Limb (tissue), 2 donors: ENCODE measurements at regions not wholly inside any gene's neighbourhood (a gene's known extent, or its start where the extent isn't known, plus 50 kb on each side); places are given as distances from the start of the nearest gene placed in this dataset.
"Not testable (repeated sequence)": the region's sequence is repeated elsewhere in the genome, so short reads cannot be mapped to it uniquely, and the experiment has no call there.

Source experiments
- DNase-seq, 2 donors: peaks; one replicate each; pipeline ENCODE4 v3.0.0-alpha.2; 2016; ENCODE audit errors: extremely low spot score in 2 of 2

DNA sequence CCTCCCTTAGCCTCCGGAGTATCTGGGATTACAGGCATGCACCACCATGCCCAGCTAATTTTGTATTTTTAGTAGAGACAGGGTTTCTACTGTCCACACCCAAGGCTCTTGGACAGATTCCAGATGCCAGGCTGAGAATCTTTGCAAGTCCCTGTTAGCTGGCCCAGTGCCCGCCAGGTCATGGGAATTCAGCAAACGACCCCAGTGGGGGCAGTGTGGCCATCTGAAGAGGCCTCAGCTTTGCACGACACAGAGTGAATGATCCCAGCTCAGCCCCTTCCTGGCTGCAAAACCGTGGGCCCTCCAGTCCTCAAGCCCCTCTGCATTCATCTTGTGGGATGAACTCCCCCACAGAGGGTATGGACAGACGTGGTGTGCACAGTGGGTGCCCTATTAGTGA lies 179.5 kb upstream of the ID2 start:
- no peak for DNase-seq

DNA sequence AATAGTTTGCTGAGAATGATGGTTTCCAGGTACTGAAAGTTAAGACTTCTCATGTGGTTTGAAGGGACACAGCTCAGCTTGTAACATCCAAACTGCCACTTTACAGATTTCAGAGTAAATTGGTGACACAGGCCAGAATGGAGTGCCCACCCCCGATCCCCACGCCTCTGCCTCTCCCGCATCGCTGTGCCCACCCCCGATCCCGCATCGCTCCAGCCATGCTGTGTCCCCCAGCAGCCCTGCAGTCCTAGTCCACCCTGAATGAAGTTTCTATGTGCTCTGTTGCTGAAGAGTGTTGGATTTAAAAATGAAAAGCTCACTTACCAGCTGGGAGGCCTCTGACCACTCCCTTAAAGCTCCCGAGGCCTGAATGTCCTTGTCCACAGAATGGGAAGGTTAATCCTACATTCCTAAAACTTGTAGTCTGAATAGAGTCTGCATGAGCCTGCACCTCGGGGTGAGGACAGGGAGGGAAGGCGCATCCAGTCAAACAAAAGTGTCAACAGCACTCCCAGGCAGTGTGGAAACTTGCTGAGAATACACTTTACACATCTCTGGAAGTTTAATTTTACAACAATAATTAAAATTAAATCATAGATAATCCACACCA lies 176.4 kb upstream of the ID2 start:
- DNase-seq = no peak

DNA sequence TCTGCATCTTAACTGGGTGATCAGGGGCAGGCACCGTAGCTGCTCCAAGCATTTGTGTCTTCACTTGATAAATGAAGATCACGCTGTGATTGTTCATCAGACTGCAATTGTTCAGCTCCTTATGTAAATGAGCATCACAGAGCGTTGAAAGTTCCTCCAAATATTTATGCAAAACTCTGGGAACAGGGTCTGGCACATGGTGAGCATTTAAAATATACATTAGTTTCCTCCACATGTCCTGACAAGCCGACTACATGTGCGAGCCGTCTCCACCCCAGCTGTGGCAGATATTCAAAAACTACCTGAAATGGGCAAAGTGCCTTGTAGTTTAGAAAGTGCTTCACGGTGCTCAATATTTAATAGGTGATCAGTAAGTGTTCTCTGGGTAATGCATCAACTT lies 175.1 kb upstream of the ID2 start:
- no peak for DNase-seq

DNA sequence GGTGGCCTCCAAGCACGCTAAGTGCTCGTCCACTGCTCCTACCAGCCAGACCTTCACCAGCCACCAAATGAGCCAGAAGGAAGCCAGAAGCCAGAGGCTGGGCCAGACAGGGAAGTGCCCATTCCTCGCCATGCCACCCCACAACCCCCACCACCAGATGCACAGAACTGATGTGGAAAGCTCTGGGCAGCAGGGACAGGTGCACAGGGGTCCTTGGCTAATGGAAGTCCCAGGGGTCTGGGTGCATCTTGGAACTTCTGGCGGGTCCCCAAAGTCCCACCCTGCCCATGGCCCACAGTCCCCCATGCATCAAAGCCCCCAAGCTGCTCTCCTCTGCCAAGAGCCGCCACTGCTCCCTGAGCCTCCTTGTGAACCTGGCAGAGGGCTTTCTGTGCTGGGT lies 173.1 kb upstream of the ID2 start:
- DNase-seq = no peak

DNA sequence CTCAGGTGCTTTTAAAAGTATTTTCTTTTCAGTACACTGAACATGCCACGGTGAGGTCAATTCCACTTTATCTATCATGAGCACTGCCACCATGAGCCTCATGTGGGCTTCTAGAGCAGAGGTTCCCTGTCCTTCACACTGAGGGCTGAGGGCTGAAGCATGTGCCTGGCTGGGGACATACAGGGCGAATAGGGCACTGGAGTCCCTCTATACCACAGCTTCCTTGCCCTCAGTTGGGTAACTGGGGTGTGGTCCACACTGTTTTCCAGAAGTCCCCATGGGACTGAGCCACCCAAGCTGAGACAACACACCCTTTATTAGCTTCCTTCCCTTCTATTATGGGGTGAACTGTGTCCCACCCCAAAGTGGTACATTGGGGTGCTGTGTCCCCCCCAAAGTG lies 172.2 kb upstream of the ID2 start:
- DNase-seq = no peak

DNA sequence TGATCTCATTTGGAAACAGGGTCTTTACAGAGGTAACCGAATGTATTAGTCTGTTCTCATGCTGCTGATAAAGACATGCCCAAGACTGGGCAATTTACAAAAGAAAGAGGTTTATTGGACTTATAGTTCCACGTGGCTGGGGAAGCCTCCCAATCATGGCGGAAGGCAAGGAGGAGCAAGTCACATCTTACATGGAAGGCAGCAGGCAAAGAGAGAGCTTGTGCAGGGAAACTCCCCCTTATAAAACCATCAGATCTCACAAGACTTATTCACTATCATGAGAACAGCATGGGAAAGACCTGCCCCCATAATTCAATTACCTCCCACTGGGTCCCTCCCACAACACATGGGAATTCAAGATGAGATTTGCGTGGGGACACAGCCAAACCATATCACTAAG lies 171.8 kb upstream of the ID2 start:
- DNase-seq = not testable (repeated sequence)

DNA sequence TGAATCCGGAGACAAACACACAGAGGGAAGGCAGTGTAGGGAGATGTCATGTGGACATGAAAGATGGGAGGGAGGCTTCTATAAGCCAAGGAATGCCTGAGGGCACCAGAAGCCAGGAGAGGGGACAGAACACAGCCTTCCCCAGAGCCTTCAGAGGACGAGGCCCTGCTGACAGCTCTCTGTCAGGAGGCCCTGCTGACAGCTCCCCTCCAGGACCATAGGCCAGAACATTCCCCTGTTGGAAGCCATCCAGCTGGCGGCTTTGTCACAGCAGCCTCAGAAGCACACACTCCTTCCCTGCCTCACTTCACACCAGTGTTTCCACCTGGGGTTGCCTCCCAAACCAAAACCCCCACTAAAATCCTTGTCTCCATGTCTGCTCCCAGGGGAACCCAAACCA lies 171.3 kb upstream of the ID2 start:
- DNase-seq = no peak

DNA sequence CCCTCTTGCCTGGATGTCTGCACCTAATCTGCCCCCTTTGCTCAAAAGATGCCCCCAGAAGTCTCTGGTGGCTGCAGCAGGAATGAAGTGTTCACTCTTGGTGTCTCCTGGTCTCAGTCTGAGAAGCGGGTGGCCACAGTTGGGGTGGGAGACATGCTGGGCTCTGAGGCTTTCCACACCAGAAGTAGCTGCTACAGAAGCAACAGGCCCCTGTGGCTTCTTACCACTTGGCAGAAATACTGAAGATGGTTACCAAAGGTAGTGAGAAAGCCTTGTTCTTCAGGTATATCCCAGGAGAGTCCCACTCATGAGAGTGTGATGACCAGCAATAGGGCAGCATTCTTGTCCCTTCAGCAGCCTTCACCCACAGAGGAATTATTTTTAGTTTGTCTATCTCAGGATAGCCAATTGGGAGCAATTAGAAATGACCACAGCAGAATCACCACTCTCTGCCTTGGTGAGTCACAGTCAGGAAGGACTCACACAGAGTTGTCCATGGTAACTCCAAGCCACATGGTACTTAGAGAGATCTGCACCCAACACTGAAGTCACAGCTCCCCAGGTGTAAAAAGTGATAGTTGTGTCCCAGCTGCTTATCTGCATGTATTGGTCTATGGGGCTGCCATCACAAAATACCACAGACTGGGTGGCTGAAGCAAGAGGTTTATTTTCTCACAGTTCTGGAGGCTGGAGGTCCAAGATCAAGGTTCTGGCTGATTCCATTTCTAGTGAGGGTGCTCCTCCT lies 169.8 kb upstream of the ID2 start:
- no peak for DNase-seq

DNA sequence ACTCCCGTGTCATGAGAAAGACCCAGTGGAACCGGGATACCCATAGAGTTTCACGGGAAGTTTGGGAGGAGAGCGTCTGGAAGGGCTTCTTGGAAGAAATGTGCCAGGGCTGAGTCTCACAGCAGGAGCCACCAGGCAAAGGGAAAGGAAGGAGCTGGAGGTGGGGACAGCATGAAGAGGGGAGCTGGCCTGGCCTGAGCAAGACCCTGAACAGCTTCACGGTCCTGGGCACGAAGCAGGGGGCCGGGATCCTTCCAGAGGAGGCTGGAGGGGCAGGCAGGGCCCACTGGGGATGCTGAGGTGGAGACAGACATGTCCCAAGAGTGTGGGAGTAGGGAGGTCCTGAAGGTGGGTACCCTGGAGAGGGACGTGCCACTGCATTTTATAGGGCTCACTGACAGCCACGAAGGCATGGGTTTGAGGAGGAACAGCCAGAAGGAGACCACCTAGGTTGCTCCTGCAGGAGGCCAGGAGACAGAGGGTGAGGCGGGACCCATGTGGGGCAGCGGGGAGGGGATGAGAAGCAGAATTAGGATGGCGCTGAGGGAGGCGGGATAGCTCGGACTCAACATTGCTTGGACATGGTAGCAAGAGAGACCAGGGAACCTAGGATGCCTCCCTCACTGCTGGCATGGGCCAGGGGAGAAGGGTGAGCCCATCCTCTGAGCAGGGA lies 168.1 kb upstream of the ID2 start:
- no peak for DNase-seq

DNA sequence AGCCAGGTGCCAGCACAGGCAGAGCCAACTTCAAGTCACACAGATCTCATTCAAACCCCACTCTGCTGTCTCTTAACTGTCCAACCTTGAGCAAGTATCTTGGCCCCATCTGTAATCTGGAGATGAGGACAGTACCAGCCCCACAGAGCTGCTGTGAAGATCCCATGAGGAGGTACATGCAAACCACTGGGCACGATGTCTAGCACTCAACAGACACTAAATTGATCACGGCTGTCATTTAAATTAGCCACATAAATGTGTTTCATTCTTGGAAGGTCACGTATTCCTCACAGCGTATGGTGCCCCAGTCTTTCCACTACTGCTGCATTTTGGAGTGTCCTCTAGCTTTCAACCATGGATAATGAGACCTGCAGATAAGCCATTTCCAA lies 167.6 kb upstream of the ID2 start:
- DNase-seq = no peak

DNA sequence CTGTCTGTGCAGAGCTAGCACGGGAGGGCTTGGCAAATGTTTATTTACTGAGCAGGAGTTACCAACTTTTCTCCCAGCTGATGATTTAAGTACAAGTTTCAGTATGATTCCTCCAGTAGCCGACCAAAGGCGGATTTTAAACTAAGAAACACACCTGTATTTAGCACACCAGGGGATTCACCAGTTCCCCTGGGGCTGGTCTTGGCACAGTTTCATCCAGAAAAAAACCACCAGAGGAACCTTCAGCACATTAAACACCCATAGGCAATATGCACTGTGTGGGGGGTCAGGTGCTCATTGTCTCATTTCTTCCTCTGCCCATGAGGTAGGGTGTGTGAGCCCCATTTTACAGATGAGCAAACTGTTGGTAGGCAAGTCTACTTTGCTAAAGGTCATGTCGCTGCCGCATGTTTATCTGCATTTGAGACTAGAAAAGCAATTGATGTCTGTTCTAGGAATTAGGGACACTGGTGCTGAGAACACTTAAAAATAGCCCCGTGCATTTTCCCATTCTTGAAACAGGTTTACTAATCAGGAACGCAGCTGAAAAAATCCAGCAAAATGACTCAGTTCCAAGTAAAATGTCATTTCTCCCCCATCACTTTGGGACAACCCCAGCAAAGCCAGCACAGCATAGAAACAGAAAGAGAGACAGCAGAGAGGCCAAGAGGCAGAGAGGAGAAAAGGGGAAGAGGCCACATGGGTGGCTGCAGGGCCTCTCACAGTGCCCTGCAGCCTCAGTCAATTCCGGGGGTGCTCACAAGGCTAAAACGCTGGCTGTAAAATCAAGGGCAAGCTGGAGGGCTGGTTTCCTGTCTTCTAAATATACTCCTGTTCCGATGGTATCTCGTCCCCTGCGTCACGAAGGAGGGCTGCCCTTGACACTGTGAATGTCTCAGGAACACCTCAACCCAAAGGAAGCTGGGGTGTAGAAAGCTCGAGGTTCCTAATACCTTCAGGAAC lies 166.8 kb upstream of the ID2 start:
- no peak for DNase-seq

DNA sequence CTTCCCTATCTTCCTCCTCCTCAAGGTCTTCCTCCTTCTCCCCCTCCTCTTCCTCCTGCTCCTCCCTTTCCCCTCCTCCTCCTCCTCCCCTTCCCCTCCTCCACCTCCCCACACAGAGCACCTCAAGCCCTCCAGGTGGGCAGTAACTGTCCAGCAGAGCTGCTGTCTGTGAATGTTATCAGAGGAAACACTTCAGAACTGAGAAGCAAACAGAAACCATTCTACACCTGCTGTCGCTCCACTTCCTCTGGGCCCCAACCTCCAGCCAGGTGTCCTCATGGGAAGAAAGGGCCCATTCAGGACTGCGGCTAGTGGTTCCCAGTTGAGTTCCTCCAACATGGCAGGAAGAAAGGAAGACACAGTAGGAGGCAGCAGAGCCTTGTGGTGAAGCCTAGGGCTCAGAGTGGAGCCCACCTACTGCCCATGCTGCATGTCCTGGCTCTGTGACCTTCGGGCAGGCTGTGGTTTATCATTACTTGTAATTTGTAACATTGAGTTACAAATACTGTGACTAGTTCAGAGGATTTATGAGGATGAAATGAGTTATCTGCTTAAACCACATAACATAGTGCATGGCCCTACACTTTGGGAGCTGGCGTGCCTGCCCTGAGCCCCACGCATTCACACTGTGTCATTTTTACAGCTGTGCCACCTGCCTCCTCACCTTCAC lies 165.9 kb upstream of the ID2 start:
- DNase-seq = no peak

DNA sequence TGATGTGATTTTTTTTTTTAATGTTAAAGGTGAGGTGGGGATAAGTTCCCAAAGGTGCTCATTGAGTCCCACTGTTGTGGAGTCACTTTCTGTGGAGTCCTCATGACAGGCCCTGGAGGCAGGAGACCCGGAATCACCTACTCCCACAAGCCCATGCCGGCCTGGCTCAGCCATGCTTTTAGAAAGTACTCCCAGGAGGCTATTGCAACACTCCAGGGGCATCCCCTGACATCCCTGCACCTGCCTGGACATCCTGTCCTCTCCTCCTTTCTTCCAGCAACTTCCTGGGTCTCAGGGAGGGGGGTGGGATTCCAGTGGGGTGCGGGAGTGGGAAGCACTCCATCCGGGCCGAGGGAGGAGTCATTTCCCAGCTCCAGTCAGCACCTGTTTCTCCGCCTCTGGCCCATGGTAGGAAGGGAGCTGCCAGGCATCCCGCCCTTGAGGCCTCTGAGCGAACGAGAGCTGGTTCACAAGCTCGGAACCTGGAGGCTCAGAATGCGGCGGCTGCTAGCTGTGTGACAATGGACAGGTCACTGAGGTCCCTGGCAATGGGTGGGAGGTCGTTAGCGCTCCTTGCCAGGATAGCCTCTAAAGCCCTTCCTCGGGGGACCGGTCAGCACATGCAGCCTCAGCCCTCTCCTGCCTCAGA lies 163.9 kb upstream of the ID2 start:
- DNase-seq = no peak

DNA sequence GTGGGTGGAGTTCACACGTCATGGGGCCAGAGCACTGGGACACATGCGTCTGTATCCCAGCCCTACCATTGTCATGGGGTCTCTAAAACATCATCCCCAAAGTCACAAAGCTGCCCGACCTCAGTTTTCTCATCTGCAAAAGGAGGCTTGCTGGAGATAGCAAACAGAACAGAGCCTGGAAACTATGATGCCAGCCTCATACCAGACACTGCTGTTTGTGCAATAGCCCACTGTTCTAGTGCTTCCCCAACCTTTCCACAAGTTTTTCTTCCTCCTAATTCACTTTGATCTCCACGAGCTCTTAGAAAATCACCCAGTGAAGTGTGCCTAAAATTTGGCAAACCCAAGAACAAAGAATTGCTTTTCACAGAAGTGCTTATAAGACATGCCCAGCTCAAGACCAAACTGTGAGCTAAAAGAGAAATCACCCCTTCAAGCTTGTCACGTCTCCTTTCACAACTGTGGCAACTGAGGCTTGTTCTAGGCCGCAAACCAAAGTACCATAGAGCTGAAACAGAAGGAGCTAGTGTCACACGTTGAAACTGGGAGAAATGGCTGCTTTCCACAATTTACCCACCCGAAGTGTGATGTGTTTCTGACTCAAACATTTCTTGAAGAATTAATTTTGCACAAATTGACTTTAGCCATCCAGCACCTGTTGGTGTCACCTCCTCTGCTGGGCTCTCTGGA lies 162.7 kb upstream of the ID2 start:
- DNase-seq = no peak

DNA sequence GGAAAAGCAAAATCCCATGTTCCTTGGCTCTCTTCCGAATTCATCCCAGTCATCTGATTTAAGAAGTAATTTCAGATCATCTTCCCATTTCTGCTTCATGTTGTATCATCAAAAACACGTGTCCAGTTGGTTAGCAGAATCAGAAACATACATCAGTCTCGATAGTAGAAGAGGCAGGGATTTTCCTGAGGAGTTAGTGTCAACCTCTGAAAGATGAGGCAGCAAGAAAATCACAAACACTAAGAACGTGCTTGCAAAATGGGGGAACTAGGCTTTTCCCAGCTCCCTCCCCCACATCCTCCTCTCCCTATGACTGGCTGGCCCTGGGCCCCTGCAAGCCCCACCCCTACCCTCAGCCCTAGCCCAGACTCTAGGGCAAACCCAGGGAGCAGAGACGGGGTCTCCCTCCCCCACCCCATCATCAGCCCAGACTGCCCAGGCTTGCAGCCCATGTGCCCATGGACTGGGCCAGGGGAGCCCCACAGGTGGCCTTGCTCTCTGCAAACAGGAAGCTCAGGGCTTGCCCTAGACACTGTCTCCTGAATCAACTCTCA lies 161.0 kb upstream of the ID2 start:
- DNase-seq = no peak

DNA sequence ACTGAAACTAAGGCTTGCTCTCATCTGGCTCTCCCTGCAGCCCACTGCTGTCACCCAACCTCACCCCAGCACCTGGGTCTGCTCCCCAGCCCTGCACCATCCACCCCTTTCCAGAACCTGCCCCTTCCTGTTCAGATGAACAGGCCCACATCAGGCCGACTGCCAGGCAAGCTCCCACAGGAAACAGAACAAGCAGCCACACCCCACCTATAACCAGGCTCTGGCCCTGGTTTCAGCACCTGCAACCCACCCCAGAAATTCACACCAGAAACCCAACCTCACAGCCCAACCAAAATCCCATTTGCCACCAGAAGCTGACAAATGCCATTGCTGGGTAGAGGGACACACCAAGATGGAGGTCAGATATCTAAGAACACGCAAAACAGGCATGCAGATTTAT lies 159.2 kb upstream of the ID2 start:
- no peak for DNase-seq

DNA sequence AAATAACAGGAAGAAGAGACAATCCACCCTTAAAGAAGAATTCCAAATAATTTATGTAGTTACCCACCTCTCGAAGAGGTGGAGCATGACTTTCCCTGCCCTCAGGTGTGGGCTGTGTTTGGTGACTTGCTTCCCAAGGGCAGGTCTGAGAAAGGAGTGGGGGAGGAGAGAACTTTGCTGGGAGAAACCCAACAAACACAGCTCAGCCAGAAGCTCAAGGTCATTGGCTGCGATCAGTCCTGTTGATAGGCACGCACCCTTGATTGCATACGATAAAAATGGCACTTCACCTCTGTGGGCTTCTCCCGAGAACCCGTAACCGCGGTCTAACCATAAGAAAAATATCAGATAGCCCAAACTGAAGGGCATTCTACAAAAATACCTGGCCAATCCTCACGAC lies 157.5 kb upstream of the ID2 start:
- no peak for DNase-seq

DNA sequence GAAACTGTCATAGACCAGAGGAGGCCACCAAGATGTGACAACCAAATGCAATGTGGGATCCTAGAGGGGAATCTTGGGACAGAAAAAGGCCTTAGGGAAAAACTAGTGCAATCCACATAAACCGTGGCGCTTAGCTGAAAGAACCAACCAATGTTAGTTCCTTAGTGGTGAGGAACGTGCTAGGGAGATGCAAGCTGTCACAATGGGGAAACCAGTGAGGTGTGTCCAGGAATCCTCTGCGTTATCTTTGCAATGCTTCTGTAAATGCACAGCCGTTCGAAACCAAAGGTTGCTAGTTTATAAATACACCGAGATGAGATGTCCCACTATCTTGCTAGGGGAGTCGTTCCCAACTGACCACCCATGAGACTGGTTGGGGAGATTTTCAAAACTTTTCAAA lies 157.0 kb upstream of the ID2 start:
- no peak for DNase-seq

DNA sequence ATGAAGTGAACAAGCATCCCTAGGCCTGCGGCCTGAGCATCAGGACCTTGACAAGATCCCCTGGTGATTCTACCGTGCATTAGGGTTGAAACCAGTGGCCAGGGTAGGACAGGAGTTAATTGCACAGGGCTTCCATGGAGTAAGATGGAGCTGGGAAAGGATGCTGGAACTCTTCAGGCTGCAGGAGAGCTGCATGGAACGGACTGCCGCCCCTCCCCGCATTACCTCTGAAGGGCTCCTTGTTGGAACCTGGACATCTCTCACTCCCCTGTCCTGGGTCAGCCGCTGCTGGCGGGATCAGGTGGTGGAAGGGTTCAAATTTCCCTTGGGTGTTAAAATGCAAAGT lies 156.6 kb upstream of the ID2 start:
- DNase-seq = no peak
